Right kidney (tissue), 1 donor: ENCODE measurements at regions not wholly inside any gene's neighbourhood (a gene's known extent, or its start where the extent isn't known, plus 50 kb on each side); places are given as distances from the start of the nearest gene placed in this dataset.
"Not testable (repeated sequence)": the region's sequence is repeated elsewhere in the genome, so short reads cannot be mapped to it uniquely, and the experiment has no call there.

Experiments
- DNase-seq: peaks from one replicate; pipeline ENCODE4 v3.0.0-alpha.2; 2016

DNA sequence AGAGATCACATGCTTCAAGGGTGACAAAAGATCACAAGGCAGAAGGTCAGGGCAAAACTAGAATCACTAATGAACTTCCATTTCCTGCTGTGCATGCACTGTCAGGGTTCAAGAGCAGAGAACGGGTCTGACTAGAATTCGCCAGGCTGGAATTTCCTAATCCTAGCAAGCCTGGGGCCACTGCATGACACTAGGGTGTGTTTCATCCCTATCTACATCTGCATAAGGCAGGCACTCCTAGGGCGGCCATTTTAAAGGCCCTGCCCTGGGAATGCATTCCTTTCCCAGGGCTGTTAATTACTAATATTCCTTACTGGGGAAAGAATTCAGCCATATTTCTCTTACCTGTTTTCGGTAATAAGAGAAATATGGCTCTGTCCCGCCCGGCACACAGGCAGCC, 734.1 kb downstream of the TFAP2A start:
- not testable (repeated sequence) for DNase-seq

DNA sequence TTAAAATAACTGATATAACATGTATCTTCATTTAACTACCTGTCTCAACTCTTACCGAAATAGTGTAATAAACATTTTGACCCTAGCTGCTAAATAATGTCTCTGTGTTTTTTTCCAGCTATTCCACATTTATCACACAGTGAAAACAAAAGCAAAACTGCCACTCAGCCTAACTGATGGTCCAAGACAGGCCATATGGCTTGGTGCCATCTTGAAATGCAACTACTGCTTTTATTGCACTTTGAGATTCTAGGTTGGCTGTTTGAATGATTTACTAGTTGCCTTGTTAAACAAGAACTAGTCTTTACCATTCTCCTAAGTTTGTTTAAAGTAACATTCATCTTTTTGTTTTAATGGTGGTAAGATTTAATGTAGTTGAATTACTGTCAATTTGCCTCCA, 739.8 kb downstream of the TFAP2A start:
- no peak for DNase-seq

DNA sequence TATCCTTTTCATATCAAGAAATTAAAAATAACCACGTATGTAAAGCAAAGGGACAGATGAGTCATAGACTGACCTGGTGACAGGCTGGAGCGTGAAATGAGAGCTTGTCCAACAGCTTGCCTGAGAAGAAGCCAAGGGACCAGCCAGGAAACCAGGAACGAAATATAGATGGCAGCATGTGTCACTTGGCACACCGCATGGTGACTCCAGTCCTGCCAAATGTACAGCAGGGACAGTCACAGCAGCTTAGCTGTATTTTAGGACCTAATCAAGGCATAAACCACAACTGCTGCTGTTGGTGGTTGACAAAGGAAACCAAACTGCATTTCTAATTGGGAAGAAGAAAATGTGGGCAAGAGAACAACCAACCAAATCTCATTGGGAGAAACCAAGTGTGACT, 755.0 kb downstream of the TFAP2A start:
- DNase-seq: no peak

DNA sequence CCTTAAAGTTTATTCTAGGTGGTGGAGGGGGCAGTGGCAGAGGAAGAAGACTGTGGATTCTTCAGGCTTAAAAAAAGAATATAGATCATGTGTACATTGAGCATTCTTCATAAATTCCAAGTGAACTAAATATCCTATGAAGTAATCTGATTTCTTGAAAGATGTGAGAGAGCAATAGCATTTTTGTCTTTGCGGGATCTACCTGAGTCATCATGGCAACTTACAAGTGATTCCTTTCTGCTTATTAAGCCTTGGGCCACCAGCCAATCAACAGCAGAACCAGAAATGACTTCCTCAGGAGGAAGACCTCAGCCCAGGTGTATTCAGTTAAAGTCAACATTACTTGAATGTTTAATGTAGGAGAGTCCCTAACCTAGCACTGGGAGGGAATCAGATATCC, 756.9 kb downstream of the TFAP2A start:
- DNase-seq: no peak

DNA sequence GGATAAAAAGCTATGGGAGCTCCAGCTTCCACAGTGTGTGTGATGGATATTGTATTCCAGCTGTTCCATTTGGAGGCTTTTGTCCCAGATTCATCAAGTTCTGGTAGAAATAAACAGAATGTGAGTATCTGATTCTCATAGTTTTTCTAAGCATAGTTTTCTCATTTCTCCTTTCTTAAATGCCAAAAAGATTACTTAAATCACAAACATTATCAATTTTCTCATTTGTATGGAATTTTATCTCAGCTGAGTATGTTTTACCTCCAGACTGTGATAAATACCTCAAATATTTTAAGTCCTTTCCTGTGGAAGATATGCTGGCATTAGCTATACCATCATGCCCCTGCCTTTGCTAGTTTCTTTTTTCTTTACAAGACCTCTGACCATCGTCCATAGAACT, 767.3 kb downstream of the TFAP2A start:
- no peak for DNase-seq

DNA sequence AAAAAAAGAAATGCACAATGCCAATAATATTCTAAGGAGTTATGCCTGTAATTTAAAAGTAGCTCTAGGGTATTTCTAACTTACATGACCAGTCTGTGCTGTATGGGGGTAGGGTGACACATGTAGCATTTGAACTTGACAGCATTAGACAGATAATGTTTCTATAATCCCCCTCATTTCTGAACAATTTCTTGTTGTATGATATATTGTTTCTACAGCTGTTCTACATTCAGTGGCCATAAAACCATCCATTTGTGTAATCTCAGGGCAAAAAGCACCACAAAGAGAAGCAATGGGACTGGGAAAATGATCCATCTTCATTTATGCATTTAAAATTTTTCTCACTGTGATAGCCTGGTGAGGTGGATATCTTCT, 767.8 kb downstream of the TFAP2A start:
- peak; percentile 1 for DNase-seq

DNA sequence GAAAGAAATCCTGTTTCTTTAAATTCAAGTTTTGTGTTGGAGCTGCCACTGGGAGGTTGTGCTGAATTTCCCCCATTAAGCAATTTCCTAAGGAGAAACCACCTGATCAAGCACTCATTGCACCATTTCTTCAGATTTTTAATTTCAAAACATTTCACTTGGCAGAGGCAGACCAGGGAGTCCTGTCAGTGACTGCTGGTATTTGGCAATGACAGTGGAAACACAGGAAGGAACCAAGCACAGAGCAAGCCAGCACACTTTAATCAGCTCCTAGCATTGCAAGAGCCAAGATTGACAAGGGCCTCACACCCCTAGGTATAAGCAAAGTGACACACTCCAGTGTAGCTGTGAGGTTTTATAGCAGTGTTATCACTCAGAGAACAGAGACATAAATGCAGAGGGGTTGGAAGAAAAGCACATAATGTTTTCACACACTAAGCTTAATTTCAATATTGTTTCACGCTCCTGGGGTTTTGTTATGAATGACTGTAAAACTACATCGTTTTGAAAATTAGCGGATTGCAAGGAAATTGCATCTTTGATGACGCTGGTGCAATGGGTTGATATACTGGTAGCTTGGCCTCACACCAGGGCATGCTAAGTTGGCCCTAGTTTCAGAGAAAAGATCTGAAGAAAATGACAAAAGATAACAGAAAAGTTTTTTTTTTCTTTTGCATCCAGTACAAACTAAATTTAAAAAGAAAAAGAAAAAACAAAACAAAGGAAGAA, 768.4 kb downstream of the TFAP2A start:
- peak; percentile 2 for DNase-seq

DNA sequence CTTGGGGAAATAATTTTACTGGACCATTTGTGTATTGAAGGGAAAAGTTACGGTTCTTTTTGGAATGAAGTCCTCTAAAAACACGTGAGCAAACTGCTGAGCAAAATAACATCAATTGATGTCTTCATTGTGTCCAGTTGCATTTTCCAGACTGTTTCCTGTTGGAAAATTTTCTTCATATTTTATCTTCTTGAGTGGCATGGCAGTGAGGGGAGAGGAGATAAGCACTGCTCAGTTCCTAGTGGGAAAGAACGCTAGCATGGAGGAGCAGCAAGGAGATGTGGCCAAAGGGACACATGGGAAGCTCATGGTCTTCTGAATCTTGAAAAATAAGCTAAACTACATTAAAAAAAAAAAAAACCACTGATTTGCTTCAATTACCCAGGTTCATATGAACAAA, 776.0 kb downstream of the TFAP2A start:
- DNase-seq: no peak

DNA sequence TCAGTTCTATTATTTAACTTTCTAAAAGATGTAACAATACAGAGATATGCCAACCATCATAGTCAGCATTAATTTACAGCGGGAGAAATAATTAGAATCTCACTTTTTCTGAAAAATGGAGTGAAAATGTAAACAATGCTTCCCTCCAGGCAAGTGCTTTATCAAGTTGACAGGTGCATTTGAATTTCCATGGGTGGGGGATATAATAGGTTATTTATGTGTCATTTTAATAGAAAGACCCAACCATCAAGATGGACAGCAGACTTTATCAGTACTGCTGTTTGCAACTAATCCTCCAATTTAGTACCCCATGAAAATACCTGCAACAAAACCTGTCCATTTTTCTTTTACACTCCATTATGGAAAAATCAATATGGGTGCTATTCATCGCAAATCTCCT, 780.1 kb downstream of the TFAP2A start:
- no peak for DNase-seq

DNA sequence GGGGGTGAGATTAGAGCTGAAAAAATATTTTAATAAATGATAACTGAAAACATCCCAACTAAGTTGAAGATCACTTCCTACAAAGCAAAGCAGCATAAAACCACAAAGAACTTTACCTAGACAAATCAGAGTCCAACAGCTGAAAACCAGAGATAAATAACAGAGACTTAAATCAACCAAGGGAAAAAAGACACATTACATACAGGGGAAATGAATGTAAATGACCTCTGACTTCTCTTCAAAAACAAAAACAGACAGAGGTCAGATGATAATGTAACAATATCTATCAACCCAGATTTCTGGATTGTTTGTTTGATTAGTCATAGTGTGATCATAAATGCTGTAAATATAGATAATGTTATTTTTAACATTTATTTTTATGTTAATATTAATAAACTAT, 782.8 kb downstream of the TFAP2A start:
- no peak for DNase-seq

DNA sequence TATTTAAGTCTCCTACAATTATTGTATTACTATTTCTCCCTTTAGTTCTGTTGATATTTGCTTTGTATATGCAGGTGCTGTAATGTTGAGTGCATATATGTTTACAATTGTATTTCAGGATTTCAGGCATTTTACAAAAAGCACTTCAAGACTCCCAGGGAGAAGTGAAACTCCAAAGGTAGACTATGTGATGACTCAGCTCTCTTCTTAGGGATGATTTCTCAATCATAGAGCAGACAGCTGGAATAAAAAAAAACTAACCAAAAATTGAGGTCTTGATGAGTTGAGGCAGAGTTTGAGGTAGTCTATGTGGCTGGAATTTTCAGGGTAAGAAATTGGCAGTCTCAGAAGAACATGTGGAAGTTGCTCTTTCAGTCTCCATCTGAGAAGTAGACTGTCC, 786.1 kb downstream of the TFAP2A start:
- DNase-seq: no peak

DNA sequence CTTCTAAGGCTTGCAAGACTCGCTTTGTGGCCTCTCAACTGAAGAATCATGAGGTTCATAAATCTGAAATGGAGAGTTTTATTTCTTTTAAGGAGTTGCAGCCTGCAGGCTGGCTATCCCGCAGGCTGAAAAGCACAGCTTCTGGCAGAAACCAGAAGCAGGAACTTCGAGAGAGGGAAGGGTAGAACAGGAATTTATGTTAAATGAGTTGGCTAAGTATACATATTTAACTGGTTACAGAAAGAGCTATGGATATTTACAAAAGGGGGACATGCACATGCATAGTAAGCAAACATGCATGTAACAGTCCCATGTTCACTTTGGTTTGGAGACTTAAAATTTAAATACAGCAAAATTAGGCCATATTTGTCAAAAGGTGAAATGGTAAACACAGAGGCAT, 787.0 kb downstream of the TFAP2A start:
- no peak for DNase-seq

DNA sequence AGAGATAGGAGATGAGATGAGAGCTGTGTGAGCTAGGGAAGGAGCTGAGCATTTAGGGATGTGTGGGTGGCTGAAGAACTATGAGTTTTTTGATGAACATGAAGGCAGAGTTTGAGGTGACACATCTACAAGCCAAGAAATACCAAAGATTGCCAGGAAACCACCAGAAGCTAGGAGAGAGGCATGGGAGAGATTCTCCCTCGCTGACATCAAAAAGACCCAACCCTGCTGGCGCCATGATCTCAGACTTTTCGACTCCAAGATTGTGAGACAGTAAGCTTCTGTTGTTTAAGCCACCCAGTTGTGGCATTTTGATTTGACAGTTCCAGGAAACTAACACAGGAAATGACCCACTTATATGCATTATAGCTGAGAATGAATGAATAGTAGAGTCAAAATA, 790.9 kb downstream of the TFAP2A start:
- no peak for DNase-seq

DNA sequence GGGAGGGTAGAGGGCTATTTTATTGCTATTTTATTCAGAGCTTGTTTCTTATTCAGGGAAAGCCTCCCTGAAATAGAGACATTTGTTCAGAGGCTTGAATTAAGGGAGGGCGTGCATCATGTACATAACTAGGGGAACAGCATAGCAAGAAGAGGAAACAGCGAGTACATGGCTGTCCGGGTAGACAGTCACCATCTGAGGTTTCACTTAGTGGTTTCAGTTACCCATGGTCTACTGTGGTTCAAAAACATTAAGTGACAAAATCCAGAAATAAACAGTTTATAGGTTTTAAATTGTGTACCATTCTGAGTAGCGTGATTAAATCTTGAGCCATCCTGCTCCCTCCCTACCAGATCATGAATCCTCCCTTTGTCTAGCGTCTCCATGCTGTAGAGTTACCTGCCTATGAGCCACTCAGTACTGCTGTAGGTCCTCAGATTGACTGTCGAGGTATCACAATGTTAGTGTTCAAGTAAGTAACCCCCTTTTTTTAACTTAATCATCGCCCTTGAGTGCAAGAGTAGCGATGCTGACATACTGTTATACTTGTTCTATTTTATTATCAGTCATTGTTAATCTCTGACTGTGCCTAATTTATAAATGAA, 791.5 kb downstream of the TFAP2A start:
- no peak for DNase-seq

DNA sequence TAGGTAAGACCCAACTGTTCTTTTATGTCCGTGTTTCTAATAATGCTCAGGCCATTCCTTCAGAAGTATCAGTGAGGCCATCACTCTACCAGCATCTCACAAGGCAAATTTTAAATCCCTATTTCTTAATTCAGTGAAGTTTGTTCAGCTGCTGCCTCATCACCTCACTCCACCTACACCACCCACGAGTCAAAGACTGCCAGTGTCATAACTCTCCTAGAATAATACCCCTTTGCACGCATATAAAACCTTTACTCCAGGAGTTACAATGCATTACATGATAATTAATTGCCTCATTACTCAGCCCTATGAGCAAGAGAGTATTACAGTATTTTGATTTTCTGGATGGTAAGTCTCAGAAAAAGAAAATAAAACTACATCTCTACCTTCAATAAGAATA, 793.6 kb downstream of the TFAP2A start:
- no peak for DNase-seq

DNA sequence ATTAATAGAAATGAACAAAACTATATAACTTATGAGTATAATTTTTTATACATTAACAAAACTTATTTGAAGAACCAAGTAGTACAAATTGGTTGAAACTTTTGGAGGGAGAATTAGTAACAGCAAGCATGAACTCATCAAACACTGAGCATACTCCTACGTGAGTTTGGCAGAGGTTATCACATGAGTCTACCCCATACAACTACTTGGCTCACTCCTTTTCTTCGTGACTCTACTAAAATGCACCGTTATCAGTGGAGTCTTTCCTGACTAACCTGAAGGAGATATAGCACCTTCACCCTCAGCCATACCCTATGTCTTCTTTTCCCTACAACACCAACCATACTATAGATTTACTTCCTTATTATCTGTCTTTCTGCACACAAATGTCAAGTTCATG, 794.2 kb downstream of the TFAP2A start:
- DNase-seq: no peak

DNA sequence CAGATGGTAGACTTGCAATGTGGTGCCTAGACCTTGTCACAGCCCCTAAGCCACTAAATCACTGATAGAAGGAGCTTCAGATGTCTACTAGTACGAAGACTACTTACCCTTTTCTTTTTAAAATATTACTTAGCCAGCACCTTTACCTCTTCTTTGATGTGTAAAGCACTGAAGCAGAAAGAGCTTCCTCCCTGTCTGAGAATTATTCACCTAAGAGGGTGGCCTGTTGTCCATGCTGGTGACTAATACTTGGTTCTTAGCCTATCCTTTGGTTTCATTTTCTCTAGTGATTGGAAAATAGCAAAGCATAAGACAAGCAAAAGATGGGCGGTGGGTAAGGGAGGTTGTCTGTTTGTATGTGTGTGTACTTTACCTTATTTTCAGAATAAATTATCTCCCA, 794.6 kb downstream of the TFAP2A start:
- DNase-seq: no peak

DNA sequence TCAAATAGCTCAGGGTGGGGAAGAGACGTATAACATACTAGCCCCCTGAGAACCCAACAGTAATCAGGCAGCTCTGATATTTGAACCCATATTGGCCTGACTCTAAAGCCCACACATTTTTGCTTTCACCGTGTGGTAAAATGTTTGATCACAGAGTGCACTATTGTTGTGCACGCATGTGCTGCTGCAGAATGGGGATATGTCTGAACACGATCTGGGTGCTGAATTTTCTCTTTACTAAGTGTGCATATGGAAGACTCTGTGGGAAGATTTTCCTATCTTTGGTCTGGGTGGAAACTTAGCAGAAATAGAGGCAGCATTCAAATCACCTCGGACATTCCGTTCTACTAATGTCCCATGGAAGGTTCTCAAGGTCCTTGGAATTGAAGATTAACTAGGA, 800.1 kb downstream of the TFAP2A start:
- no peak for DNase-seq

DNA sequence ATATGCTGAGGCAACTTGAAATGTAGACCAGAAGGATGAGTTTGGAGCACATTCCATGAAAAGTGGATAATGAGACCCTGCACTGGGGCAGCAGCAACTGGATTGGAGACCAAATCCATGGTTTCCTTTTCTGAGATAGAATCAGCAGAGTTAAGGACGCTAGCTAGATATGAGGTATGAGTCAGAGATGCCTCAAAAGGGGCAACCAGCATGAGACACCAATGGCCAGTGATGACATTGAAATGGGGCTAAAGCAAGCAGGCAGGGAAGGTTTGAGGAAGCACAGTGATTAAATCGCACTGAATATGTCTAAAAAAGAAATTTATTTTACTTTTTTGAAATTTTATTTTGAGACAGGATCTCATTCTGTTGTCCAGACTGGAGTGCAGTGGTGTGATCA, 802.4 kb downstream of the TFAP2A start:
- no peak for DNase-seq

DNA sequence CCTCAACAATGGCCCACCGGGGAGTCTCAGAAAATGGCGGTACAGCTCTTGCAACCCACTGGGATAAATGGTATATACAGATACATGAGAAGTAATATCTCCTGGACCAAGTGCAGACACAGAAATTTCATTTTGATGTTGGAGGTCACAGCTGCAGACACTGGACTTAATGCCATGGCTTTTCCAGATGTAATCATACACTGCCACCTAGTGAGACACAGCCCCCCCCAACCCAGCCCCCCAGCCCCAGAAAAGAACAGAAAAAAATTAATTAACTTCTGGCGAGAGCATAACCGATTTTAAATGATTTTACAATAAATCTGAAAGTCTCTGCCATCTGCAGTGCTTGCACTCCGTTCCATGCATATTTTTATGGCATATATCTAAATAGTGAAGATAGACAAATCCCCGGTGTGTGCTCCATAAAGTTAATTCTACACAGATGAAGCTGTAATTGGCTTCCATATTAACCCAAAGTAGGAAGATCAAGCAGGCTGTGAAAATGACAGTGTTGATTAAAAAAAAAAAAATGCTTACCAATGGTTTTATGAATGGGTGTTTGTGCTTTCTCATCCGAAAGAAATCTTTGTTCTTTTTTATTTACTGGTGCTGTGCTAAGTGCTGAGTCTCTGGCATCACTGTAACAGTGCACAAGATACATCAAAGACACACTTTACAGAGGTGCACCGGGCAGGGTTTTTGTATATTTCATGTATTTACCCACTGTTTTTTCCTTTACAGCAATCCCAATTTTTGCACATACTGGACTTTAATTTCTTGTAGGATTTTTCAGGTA, 804.1 kb downstream of the TFAP2A start:
- DNase-seq: no peak

DNA sequence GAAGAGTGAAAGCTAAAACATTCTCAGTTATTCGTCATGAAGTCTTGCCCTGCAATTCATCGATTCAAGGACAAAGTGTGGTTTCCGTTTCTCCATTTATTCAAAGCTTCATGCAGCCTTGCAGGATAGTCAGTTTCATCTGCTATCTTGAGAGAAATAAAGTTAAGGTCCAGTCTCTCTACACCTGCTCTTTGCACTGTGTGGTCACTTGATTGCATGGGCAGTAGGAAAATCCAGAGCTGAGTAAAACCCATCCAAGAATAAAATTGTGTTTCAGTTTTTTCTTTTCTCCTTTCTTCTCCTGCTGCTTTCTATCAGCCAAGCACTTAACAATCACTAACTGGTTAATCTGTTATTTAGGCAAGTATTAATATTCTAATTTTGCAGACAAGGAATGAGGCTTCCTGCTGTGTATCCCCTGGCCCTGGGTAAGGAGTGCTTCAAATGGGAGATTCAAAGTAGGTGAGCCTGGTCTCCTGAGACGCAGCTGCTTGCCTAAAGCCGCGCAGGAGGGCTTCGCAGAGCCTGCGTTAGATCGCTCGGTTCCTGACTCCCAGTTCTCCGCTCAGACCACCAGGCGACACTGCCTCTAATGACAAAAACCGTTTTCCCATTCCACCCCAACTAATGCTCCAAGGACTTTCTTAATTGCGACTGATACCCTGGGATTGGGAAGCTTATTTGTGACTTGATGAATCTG, 808.3 kb downstream of the TFAP2A start:
- DNase-seq: no peak

DNA sequence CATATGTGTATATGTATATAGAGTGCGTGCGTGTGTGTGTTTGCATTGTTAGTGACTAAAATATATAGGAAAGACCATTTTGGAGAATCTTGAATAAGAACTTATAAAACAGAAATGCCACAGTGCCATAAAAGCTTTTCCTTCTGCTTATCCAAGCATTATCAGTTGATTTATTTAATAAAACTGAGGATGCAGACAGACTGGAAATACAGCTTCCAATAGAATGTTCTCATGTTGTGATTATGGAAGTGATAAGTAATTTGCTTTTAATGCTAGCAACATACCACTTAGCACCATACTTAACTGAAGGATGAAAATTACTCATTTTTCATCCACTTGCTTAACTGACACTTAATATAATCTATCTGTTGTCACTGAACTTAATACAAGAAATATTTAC, 820.1 kb downstream of the TFAP2A start:
- no peak for DNase-seq

DNA sequence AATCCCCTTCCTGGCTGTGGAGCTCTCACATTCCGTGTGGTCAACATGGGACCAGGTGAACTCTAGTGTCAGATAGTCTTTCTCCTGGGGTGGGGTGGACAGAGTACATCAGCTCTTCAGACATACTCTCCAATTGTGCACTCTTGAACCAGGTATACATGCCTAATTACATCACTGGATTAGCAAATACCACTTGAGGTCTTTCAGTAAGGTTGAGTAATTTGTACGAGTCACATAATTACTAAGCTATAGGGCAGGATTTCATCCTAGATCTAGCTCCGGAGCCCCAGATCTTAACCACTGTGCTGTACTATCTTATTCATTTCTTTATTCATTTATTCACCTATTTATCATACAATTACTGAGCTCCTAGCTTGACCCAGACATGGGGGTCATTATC, 821.3 kb downstream of the TFAP2A start:
- DNase-seq: no peak
